Natural killer cell (primary cell): ENCODE measurements at regions not wholly inside any gene's neighbourhood (a gene's known extent, or its start where the extent isn't known, plus 50 kb on each side); places are given as distances from the start of the nearest gene placed in this dataset.

Source experiments
- ATAC-seq, 3 donors: fragments of 150-1000 bp in 2 of 3; fragments of 200-7000 bp in 1 of 3; cut with Tn5 transposase; 1 replicate in 1 of 3; 2 replicates in 2 of 3; pipeline ENCODE4 v1.10.0; 2021; ENCODE audit warnings: mild to moderate bottlenecking in 2 of 3, moderate library complexity in 2 of 3
- DNase-seq, 2 donors: peaks; one replicate each; pipeline versions ENCODE4 v3.0.0 to v3.0.0-alpha.2; 2013 to 2021; ENCODE audit warnings: mixed read lengths in 1 of 2
- H3K27ac ChIP-seq: one replicate; pipeline ENCODE4 v1.5.1; 2013; ENCODE audit warnings: mild to moderate bottlenecking, low read length
- H3K27me3 ChIP-seq: one replicate; pipeline ENCODE4 v1.6.1; 2013; ENCODE audit warnings: low read length; ENCODE audit not compliant: control insufficient read depth, insufficient read depth
- H3K36me3 ChIP-seq: one replicate; pipeline ENCODE4 v1.6.1; 2013; ENCODE audit warnings: low read length; ENCODE audit not compliant: control insufficient read depth, insufficient read depth
- H3K4me1 ChIP-seq: one replicate; pipeline ENCODE4 v1.6.1; 2013; ENCODE audit warnings: low read length; ENCODE audit not compliant: control insufficient read depth, insufficient read depth
- H3K4me3 ChIP-seq: one replicate; pipeline ENCODE4 v1.5.1; 2013; ENCODE audit warnings: low read length
- H3K9me3 ChIP-seq: one replicate; pipeline ENCODE4 v1.6.1; 2013; ENCODE audit warnings: low read length; ENCODE audit not compliant: control insufficient read depth, insufficient read depth
- H3K27ac Mint-ChIP-seq, 2 donors: one replicate each; pipeline ENCODE4 v1.8.0; 2022; ENCODE audit warnings: mild to moderate bottlenecking in 2 of 2, mixed read lengths in 2 of 2, moderate library complexity in 1 of 2
- H3K27me3 Mint-ChIP-seq, 2 donors: one replicate each; pipeline ENCODE4 v1.8.0; 2022; ENCODE audit warnings: low read depth in 2 of 2, mixed read lengths in 2 of 2
- H3K36me3 Mint-ChIP-seq: one replicate; pipeline ENCODE4 v1.8.0; 2022; ENCODE audit warnings: mixed read lengths
- H3K4me1 Mint-ChIP-seq, 2 donors: one replicate each; pipeline ENCODE4 v1.8.0; 2022; ENCODE audit warnings: mixed read lengths in 2 of 2
- H3K4me3 Mint-ChIP-seq: one replicate; pipeline ENCODE4 v1.8.0; 2022; ENCODE audit warnings: mild to moderate bottlenecking, moderate library complexity, mixed read lengths
- H3K9me3 Mint-ChIP-seq, 2 donors: one replicate each; pipeline ENCODE4 v1.8.0; 2022; ENCODE audit warnings: mixed read lengths in 2 of 2
- CTCF ChIP-seq: fragments of 200-600 bp; IDR thresholded peaks from one replicate; pipeline ENCODE4 v1.8.0; 2022; ENCODE audit warnings: antibody characterized with exemption
- WGBS: methylation state at CpG from one replicate; pipeline ENCODE4 v1.1.7; 2013; ENCODE audit warnings: missing lambda C conversion rate; ENCODE audit not compliant: insufficient coverage; 5-methylcytosine and 5-hydroxymethylcytosine counted together
- intact Hi-C: fragments of 100-400 bp; cut with micrococcal nuclease; formaldehyde crosslinking; loops from one replicate; pipeline ENCODE4 v1.14.2; 2022

- no peak for ATAC-seq
- 87% methylated on average over 3 of the region's 3 CpGs for WGBS
- no peaks in the 10 kb centered on the region for H3K27me3 Mint-ChIP-seq
Observed at GRCh38 chr2:19035238-19035637, 323.2 kb downstream of the OSR1 start.

DNA sequence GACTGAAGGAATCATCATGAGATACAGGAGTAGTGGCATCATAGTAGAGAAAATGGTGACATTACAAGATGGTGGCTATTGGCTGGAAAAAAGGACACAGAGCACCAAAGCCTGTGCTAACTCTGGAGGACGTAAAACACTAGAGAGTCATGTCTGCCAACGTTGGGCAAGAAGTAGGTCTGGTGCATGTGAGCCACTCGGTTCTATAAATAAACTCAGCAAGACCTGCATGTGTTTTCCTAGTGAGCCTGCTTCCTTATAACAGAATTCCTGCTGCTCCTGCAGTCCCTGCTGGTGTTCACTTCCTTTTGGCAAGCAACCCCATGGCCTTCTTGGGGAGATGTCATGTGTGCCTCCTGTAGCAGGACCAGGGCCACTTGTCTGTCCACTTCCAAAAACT lies 325.2 kb downstream of the OSR1 start:
- Histone ChIP-seq H3K9me3 (peaks cover 4% of the 10 kb centered on the region), H3K4me3 (no peak overlapping the region), H3K4me1 (no peaks in the 10 kb centered on the region), H3K27me3 (no peaks in the 10 kb centered on the region), H3K27ac (no peak overlapping the region), H3K36me3 (no peaks in the 10 kb centered on the region)
- no peak for TF ChIP-seq CTCF
- no peaks in the 10 kb centered on the region for H3K4me1 Mint-ChIP-seq
- H3K27me3 Mint-ChIP-seq = no peaks in the 10 kb centered on the region
- no peak for ATAC-seq
- no peaks in the 10 kb centered on the region for H3K36me3 Mint-ChIP-seq
- DNase-seq = no peak
- intact Hi-C loops = no loop called here
- H3K9me3 Mint-ChIP-seq = peaks cover 0 to 8% of the 10 kb centered on the region in 2 donors
- H3K4me3 Mint-ChIP-seq = no peak overlapping the region
- no peak overlapping the region for H3K27ac Mint-ChIP-seq
- WGBS = 86% methylated on average over 3 of the region's 3 CpGs

More at GRCh38 chr2:19035238-19035637, 323.2 kb downstream of the OSR1 start:
- Mint-ChIP-seq H3K9me3 (peaks cover 2 to 12% of the 10 kb centered on the region in 2 donors), H3K4me3 (no peak overlapping the region), H3K4me1 (no peaks in the 10 kb centered on the region), H3K27ac (no peak overlapping the region), H3K36me3 (no peaks in the 10 kb centered on the region)
- Histone ChIP-seq H3K36me3 (no peaks in the 10 kb centered on the region), H3K27me3 (no peaks in the 10 kb centered on the region), H3K4me3 (no peak overlapping the region), H3K9me3 (no peaks in the 10 kb centered on the region), H3K27ac (no peak overlapping the region), H3K4me1 (no peaks in the 10 kb centered on the region)
- no peak for TF ChIP-seq CTCF
- intact Hi-C loops = no loop called here
- DNase-seq = no peak

DNA sequence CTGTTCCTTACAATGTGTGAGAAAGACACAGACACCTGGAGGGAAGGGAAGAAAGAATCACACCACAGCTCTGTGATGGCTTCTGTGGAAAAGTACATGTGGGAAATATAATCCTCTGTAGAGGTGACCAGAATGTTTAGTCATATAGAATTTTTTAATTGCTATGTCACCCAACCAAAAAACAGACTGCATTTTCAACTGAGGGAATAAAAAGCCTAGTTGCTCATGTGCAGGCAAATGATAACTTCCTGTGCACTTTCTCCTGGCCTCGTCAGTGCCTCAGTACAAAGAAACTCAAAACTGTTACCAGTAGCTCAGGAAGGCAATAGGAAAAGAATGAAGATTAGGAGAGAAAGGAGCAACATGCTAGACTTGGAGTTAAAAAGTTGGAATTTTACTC lies 326.8 kb downstream of the OSR1 start:
- 75% methylated on average over 1 of the region's 1 CpG for WGBS
- H3K4me3 Mint-ChIP-seq = no peak overlapping the region
- peaks cover 4% of the 10 kb centered on the region for H3K9me3 ChIP-seq
- no peaks in the 10 kb centered on the region for H3K4me1 Mint-ChIP-seq
- H3K36me3 Mint-ChIP-seq = peaks cover 6% of the 10 kb centered on the region
- H3K27me3 Mint-ChIP-seq = no peaks in the 10 kb centered on the region
- ATAC-seq (no peak), DNase-seq (no peak)
- no peak overlapping the region for H3K27ac ChIP-seq
- H3K4me3 ChIP-seq = no peak overlapping the region
- no peaks in the 10 kb centered on the region for H3K36me3 ChIP-seq
- no peaks in the 10 kb centered on the region for H3K27me3 ChIP-seq
- TF ChIP-seq CTCF = no peak
- H3K4me1 ChIP-seq = no peaks in the 10 kb centered on the region
- intact Hi-C loops = no loop called here
- no peak overlapping the region for H3K27ac Mint-ChIP-seq
- H3K9me3 Mint-ChIP-seq = peaks cover 2 to 8% of the 10 kb centered on the region in 2 donors

GRCh38 chr2:19029655-19030054 lies 328.8 kb downstream of the OSR1 start:
- Mint-ChIP-seq H3K36me3 (peaks cover 6% of the 10 kb centered on the region), H3K4me3 (no peak overlapping the region), H3K27me3 (no peaks in the 10 kb centered on the region), H3K9me3 (peaks cover 4 to 11% of the 10 kb centered on the region in 2 donors), H3K27ac (no peak overlapping the region), H3K4me1 (no peaks in the 10 kb centered on the region)
- H3K27ac ChIP-seq = no peak overlapping the region
- no peaks in the 10 kb centered on the region for H3K4me1 ChIP-seq
- WGBS = 92% methylated on average over 2 of the region's 3 CpGs
- ATAC-seq = no peak
- DNase-seq = no peak
- no peak for TF ChIP-seq CTCF
- H3K4me3 ChIP-seq = no peak overlapping the region
- peaks cover 4% of the 10 kb centered on the region for H3K9me3 ChIP-seq
- intact Hi-C loops = no loop called here
- no peaks in the 10 kb centered on the region for H3K27me3 ChIP-seq
- H3K36me3 ChIP-seq = no peaks in the 10 kb centered on the region
